Calu3 (cell line): ENCODE measurements at regions not wholly inside any gene's neighbourhood (a gene's known extent, or its start where the extent isn't known, plus 50 kb on each side); places are given as distances from the start of the nearest gene placed in this dataset.

Experiments used
- BruUV-seq: library from RNA; stranded (reverse); fragments of 400-500 nt; replicated peaks from 2 replicates; lab custom pipeline; 2021; lab: Mats Ljungman, UMichigan
- CTCF ChIA-PET: fragments of 300-600 bp; sonication (Branson Sonifier 250); formaldehyde crosslinking; loops from one replicate; lab custom pipeline; 2022; ENCODE audit warnings: antibody characterized with exemption; lab: Charles Lee
- DNase-seq: peaks from one replicate; pipeline ENCODE4 v3.0.0; 2022
- H3K27ac Mint-ChIP-seq: one replicate; pipeline ENCODE4 v1.8.0; 2022; ENCODE audit warnings: mixed read lengths; ENCODE audit not compliant: unreplicated experiment
- H3K27me3 Mint-ChIP-seq: one replicate; pipeline ENCODE4 v1.8.0; 2022; ENCODE audit warnings: mixed read lengths; ENCODE audit not compliant: unreplicated experiment
- H3K36me3 Mint-ChIP-seq: one replicate; pipeline ENCODE4 v1.8.0; 2022; ENCODE audit warnings: mild to moderate bottlenecking, moderate library complexity, mixed read lengths; ENCODE audit not compliant: insufficient read depth, unreplicated experiment
- H3K4me1 Mint-ChIP-seq: one replicate; pipeline ENCODE4 v1.8.0; 2022; ENCODE audit warnings: mild to moderate bottlenecking, low read depth, mixed read lengths; ENCODE audit not compliant: unreplicated experiment
- H3K4me3 Mint-ChIP-seq: one replicate; pipeline ENCODE4 v1.8.0; 2022; ENCODE audit warnings: mild to moderate bottlenecking, low read depth, moderate library complexity, mixed read lengths; ENCODE audit not compliant: unreplicated experiment
- H3K9me3 Mint-ChIP-seq: one replicate; pipeline ENCODE4 v1.8.0; 2022; ENCODE audit warnings: low read depth, mixed read lengths; ENCODE audit not compliant: unreplicated experiment
- CTCF ChIP-seq: fragments of 200-600 bp; IDR thresholded peaks from one replicate; pipeline ENCODE4 v1.8.0; 2022; ENCODE audit warnings: antibody characterized with exemption; ENCODE audit not compliant: unreplicated experiment
- intact Hi-C: fragments of 100-400 bp; cut with micrococcal nuclease; formaldehyde crosslinking; loops from one replicate; pipeline ENCODE4 v1.10.0; 2022; ENCODE audit not compliant: unreplicated experiment

DNA sequence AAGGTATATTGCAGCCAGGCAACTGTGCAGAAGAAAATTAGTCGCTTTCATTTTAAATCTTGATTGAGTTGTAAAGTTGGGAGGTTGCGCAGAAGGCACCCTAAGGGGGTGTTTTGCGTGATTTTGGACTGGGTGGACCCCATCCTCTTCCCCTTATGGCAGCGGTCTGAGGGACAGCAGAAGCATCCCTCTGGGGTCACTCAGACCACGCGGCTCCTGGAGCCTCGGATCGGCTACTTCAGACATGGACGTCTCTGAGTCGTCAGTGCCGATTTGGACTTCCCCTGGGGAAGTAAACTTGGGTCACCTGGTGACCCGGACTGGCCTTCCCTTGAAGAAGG is 639.0 kb upstream of the DPP6 start:
- Mint-ChIP-seq H3K4me1 (no peaks in the 10 kb centered on the region), H3K4me3 (no peak overlapping the region), H3K27ac (no peak overlapping the region), H3K36me3 (no peaks in the 10 kb centered on the region), H3K9me3 (peaks cover 24% of the 10 kb centered on the region), H3K27me3 (no peaks in the 10 kb centered on the region)
- DNase-seq: no peak
- no peak for TF ChIP-seq CTCF
- CTCF ChIA-PET: no interaction called here
- no TSS peak for BruUV-seq
- intact Hi-C loops: no loop called here

- H3K27me3 Mint-ChIP-seq: no peaks in the 10 kb centered on the region
- no peak overlapping the region for H3K4me3 Mint-ChIP-seq
- DNase-seq: no peak
- no peaks in the 10 kb centered on the region for H3K4me1 Mint-ChIP-seq
- no peak overlapping the region for H3K27ac Mint-ChIP-seq
- no peaks in the 10 kb centered on the region for H3K36me3 Mint-ChIP-seq
- intact Hi-C loops: no loop called here
- CTCF ChIA-PET: no interaction called here
- peaks cover 26% of the 10 kb centered on the region for H3K9me3 Mint-ChIP-seq
- TF ChIP-seq CTCF: no peak
- no TSS peak for BruUV-seq
Observed at GRCh38 chr7:153413540-153414287, 638.5 kb upstream of the DPP6 start.

- no peaks in the 10 kb centered on the region for H3K27me3 Mint-ChIP-seq
- TF ChIP-seq CTCF: no peak
- H3K4me3 Mint-ChIP-seq: no peak overlapping the region
- intact Hi-C loops: no loop called here
- no peak overlapping the region for H3K27ac Mint-ChIP-seq
- DNase-seq: no peak
- no TSS peak for BruUV-seq
- H3K4me1 Mint-ChIP-seq: no peaks in the 10 kb centered on the region
- CTCF ChIA-PET: no interaction called here
- H3K36me3 Mint-ChIP-seq: no peaks in the 10 kb centered on the region
- peaks cover 26% of the 10 kb centered on the region for H3K9me3 Mint-ChIP-seq
Observed at GRCh38 chr7:153414288-153414629, 637.9 kb upstream of the DPP6 start.

DNA sequence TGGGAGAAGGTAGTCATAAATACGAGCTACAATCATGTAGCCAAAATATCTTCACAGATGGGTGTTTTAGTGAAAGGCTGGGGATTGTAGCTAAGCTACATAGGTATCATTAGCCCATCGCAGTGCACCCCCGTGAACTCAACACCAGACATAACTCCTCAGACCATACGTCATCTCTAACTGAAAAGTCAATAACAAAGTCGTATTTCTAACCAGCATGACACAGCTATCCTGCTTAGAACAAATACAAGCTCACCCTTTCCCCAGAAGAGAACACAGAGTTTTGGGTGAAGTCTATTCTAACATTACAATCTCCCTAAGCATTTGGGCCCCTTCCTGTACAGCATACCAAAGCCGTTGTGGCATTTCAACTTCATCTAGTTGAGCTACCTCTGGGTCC is 636.6 kb upstream of the DPP6 start:
- H3K4me1 Mint-ChIP-seq: no peaks in the 10 kb centered on the region
- no peak for TF ChIP-seq CTCF
- DNase-seq: no peak

More for the DNA sequence above, 636.6 kb upstream of the DPP6 start:
- CTCF ChIA-PET: no interaction called here
- intact Hi-C loops: no loop called here
- no peaks in the 10 kb centered on the region for H3K27me3 Mint-ChIP-seq
- no peaks in the 10 kb centered on the region for H3K36me3 Mint-ChIP-seq
- peaks cover 22% of the 10 kb centered on the region for H3K9me3 Mint-ChIP-seq
- no TSS peak for BruUV-seq
- H3K27ac Mint-ChIP-seq: no peak overlapping the region
- H3K4me3 Mint-ChIP-seq: no peak overlapping the region
